ENCODE measurements at regions not wholly inside any gene's neighbourhood (a gene's known extent, or its start where the extent isn't known, plus 50 kb on each side); places are given as distances from the start of the nearest gene placed in this dataset.

DNA sequence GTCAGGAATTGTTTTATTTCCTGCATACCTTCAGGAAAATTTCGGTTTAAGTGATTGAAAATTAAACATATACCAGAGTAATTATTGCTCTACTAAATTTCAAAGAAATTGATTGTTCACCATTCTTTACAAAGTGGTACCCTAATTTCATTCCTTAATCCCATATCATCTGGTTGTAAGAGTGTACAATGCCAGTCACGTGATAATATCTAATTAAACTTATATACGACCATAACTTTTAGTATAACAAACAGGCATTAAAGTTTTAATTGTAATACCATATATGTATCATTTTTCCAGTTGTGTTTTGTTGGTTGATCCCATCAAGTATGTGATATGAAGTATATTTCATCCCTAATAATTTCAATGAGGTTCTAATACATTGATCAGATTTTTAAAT lies 74.8 kb upstream of the PLSCR5 start:
- in situ Hi-C loops (cut with HindIII; ENCODE audit: low sequenced_read_pairs) = no loop called here
- no peak overlapping the region for H3K4me3 ChIP-seq (ENCODE audit: low read depth, low read length)
- no peak for TF ChIP-seq CTCF (IDR thresholded peaks at IDR 0.05; ENCODE audit: low read depth, low read length, missing control alignments)
- no peak for DNase-seq (ENCODE audit: low read depth)

- in situ Hi-C loops (cut with HindIII; ENCODE audit: low sequenced_read_pairs) = no loop called here
- DNase-seq (ENCODE audit: low read depth) = no peak
- no peak for TF ChIP-seq CTCF (IDR thresholded peaks at IDR 0.05; ENCODE audit: low read depth, low read length, missing control alignments)
- H3K4me3 ChIP-seq (ENCODE audit: low read depth, low read length) = no peak overlapping the region
Measured at GRCh38 chr3:146679191-146679590, 74.0 kb upstream of the PLSCR5 start.

GRCh38 chr3:146672941-146673340 lies 67.8 kb upstream of the PLSCR5 start:
- H3K4me3 ChIP-seq (ENCODE audit: low read depth, low read length) = no peak overlapping the region
- in situ Hi-C loops (cut with HindIII; ENCODE audit: low sequenced_read_pairs) = no loop called here
- no peak for DNase-seq (ENCODE audit: low read depth)
- no peak for TF ChIP-seq CTCF (IDR thresholded peaks at IDR 0.05; ENCODE audit: low read depth, low read length, missing control alignments)

- no peak for DNase-seq (ENCODE audit: low read depth)
- no peak overlapping the region for H3K4me3 ChIP-seq (ENCODE audit: low read depth, low read length)
- in situ Hi-C loops (cut with HindIII; ENCODE audit: low sequenced_read_pairs) = no loop called here
- no peak for TF ChIP-seq CTCF (IDR thresholded peaks at IDR 0.05; ENCODE audit: low read depth, low read length, missing control alignments)
Measured at GRCh38 chr3:146664403-146664802, 59.3 kb upstream of the PLSCR5 start.

DNA sequence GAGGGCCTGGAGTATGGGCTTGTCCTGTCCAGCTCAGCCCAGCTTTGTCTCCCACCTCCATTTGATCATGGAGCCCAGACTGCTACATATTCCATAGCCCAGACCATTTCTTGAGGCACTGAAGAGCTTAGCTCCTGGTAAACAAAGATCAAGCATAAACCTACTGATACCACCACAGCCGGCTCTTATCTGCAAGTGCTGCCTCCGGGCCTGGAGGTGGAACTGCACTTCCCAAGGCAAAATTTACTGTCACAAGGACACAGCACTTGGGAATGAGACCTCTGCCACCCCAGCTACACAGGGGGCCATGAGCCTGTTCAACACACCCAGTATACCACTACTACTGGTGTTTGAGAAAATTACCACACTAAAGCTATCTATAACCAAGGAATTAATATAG lies 53.7 kb upstream of the PLSCR5 start:
- TF ChIP-seq CTCF (IDR thresholded peaks at IDR 0.05; ENCODE audit: low read depth, low read length, missing control alignments) = no peak
- in situ Hi-C loops (cut with HindIII; ENCODE audit: low sequenced_read_pairs) = no loop called here
- no peak overlapping the region for H3K4me3 ChIP-seq (ENCODE audit: low read depth, low read length)
- DNase-seq (ENCODE audit: low read depth) = no peak

DNA sequence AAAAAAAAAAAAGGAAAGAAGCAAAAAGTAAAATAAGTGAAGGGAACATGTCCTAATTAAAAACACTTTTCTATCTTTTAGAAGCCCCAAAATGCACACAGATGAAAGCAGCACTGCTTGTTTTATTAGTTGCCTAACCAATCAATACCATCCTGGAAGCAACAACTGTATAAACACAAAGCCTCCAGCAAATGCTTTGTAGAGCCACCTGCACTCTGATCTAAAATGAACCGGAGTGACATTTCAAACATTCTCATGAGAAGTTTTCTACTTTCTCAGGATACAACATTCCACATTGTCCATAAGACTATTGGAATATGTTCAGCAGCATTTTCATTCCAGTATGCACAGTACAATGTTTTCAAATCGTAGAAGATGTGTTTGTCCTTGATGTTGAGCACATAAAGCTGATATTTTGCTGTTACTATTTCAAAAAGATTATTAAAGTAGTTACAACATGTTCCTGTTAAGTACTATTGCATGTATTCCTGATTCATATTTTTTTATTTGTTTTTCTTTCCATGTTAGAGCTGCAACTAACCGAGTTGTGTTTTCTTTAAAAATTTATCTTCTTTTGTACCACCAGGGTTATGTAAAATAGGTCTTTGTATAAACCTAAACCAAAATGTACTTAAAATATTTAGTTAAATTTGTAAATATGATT lies 50.3 kb upstream of the PLSCR5 start:
- TF ChIP-seq CTCF (IDR thresholded peaks at IDR 0.05; ENCODE audit: low read depth, low read length, missing control alignments) = no peak
- DNase-seq (ENCODE audit: low read depth) = no peak
- in situ Hi-C loops (cut with HindIII; ENCODE audit: low sequenced_read_pairs) = no loop called here
- H3K4me3 ChIP-seq (ENCODE audit: low read depth, low read length) = no peak overlapping the region
